ENCODE measurements at regions not wholly inside any gene's neighbourhood (a gene's known extent, or its start where the extent isn't known, plus 50 kb on each side); places are given as distances from the start of the nearest gene placed in this dataset.

- in situ Hi-C loops (cut with MboI; ENCODE audit: low sequenced_read_pairs) = no loop called here
Measured at GRCh38 chr3:124174910-124175874, 183.3 kb upstream of the ROPN1 start.

- in situ Hi-C loops (cut with MboI; ENCODE audit: low sequenced_read_pairs) = no loop called here
Measured at GRCh38 chr3:124177071-124177470, 185.1 kb upstream of the ROPN1 start.

GRCh38 chr3:124178531-124178930 is 186.6 kb upstream of the ROPN1 start:
- in situ Hi-C loops (cut with MboI; ENCODE audit: low sequenced_read_pairs) = no loop called here

- in situ Hi-C loops (cut with MboI; ENCODE audit: low sequenced_read_pairs) = no loop called here
Measured at GRCh38 chr3:124200407-124200806, 208.5 kb upstream of the ROPN1 start.

GRCh38 chr3:124201226-124201625 is 209.3 kb upstream of the ROPN1 start:
- in situ Hi-C loops (cut with MboI; ENCODE audit: low sequenced_read_pairs) = no loop called here

GRCh38 chr3:124201786-124202185 is 209.9 kb upstream of the ROPN1 start:
- in situ Hi-C loops (cut with MboI; ENCODE audit: low sequenced_read_pairs) = no loop called here

GRCh38 chr3:124202754-124203153 is 210.8 kb upstream of the ROPN1 start:
- in situ Hi-C loops (cut with MboI; ENCODE audit: low sequenced_read_pairs) = no loop called here

GRCh38 chr3:124203292-124203691 is 211.4 kb upstream of the ROPN1 start:
- in situ Hi-C loops (cut with MboI; ENCODE audit: low sequenced_read_pairs) = no loop called here

GRCh38 chr3:124206225-124207055 is 214.5 kb upstream of the ROPN1 start:
- in situ Hi-C loops (cut with MboI; ENCODE audit: low sequenced_read_pairs) = no loop called here

GRCh38 chr3:124207077-124207476 is 215.2 kb upstream of the ROPN1 start:
- in situ Hi-C loops (cut with MboI; ENCODE audit: low sequenced_read_pairs) = no loop called here

GRCh38 chr3:124207873-124208485 is 216.1 kb upstream of the ROPN1 start:
- in situ Hi-C loops (cut with MboI; ENCODE audit: low sequenced_read_pairs) = no loop called here

- in situ Hi-C loops (cut with MboI; ENCODE audit: low sequenced_read_pairs) = no loop called here
Measured at GRCh38 chr3:124209426-124209825, 217.5 kb upstream of the ROPN1 start.

GRCh38 chr3:124210899-124211298 is 219.0 kb upstream of the ROPN1 start:
- in situ Hi-C loops (cut with MboI; ENCODE audit: low sequenced_read_pairs) = no loop called here

GRCh38 chr3:124213641-124214040 is 221.7 kb upstream of the ROPN1 start:
- in situ Hi-C loops (cut with MboI; ENCODE audit: low sequenced_read_pairs) = no loop called here

- in situ Hi-C loops (cut with MboI; ENCODE audit: low sequenced_read_pairs) = no loop called here
Measured at GRCh38 chr3:124217542-124217941, 225.6 kb upstream of the ROPN1 start.

GRCh38 chr3:124221422-124221821 is 229.5 kb upstream of the ROPN1 start:
- in situ Hi-C loops (cut with MboI; ENCODE audit: low sequenced_read_pairs) = no loop called here

- in situ Hi-C loops (cut with MboI; ENCODE audit: low sequenced_read_pairs) = no loop called here
Measured at GRCh38 chr3:124223853-124224252, 231.9 kb upstream of the ROPN1 start.

GRCh38 chr3:124227150-124227630 is 235.3 kb upstream of the ROPN1 start:
- in situ Hi-C loops (cut with MboI; ENCODE audit: low sequenced_read_pairs) = no loop called here

- in situ Hi-C loops (cut with MboI; ENCODE audit: low sequenced_read_pairs) = no loop called here
Measured at GRCh38 chr3:124229420-124229819, 237.5 kb upstream of the ROPN1 start.

- in situ Hi-C loops (cut with MboI; ENCODE audit: low sequenced_read_pairs) = no loop called here
Measured at GRCh38 chr3:124229836-124230235, 237.9 kb upstream of the ROPN1 start.

GRCh38 chr3:124230432-124230831 is 238.5 kb upstream of the ROPN1 start:
- in situ Hi-C loops (cut with MboI; ENCODE audit: low sequenced_read_pairs) = no loop called here
